Neural crest cell (in vitro differentiated cells): ENCODE measurements at regions not wholly inside any gene's neighbourhood (a gene's known extent, or its start where the extent isn't known, plus 50 kb on each side); places are given as distances from the start of the nearest gene placed in this dataset.

ENCODE experiments used
- DNase-seq: peaks from one replicate; pipeline ENCODE4 v3.0.0; 2021; ENCODE audit warnings: low read depth, mixed read lengths, low spot score
- H3K27ac Mint-ChIP-seq: one replicate; pipeline ENCODE4 v1.8.0; 2021; ENCODE audit warnings: mild to moderate bottlenecking, mixed read lengths; ENCODE audit not compliant: unreplicated experiment
- H3K27me3 Mint-ChIP-seq: 2 replicates; pipeline ENCODE4 v1.8.0; 2021; ENCODE audit warnings: low read depth, mild to moderate bottlenecking, mixed read lengths
- H3K36me3 Mint-ChIP-seq: 2 replicates; pipeline ENCODE4 v1.8.0; 2021; ENCODE audit warnings: low read depth, mild to moderate bottlenecking, mixed read lengths
- H3K4me1 Mint-ChIP-seq: 2 replicates; pipeline ENCODE4 v1.8.0; 2021; ENCODE audit warnings: mixed read lengths
- H3K4me3 Mint-ChIP-seq: one replicate; pipeline ENCODE4 v1.8.0; 2021; ENCODE audit warnings: mild to moderate bottlenecking, mixed read lengths
- H3K9me3 Mint-ChIP-seq: 2 replicates; pipeline ENCODE4 v1.8.0; 2021; ENCODE audit warnings: mixed read lengths
- CTCF ChIP-seq: fragments of 200-600 bp; sonication (generic); conservative IDR thresholded peaks from 2 replicates; pipeline ENCODE4 v1.5.0; 2021; ENCODE audit warnings: antibody characterized with exemption, mild to moderate bottlenecking

DNA sequence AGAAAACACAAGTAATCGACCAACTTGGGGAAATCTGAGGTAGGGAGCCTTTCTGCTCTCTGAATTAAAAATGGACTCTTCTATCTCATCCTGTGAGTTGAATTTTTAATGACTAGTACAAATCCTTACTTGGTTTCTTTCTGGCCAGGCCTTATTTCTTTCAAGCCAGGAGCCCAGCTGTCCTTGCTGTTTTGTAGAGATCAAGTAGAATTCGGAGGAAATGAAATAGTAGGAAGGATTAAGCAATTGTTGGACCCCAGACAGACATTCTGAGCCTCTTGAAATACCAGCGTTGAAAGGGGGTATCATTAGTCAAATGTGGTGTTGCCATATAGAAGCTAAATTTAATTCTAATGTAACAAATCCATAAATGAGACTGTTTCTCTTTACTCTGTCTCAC, 53.7 kb upstream of the SMIM15 start:
- no peak overlapping the region for H3K27ac Mint-ChIP-seq
- no peak overlapping the region for H3K4me3 Mint-ChIP-seq
- TF ChIP-seq CTCF = no peak
- H3K9me3 Mint-ChIP-seq = no peaks in the 10 kb centered on the region
- no peaks in the 10 kb centered on the region for H3K27me3 Mint-ChIP-seq
- H3K4me1 Mint-ChIP-seq = peaks cover 5% of the 10 kb centered on the region
- no peak for DNase-seq
- H3K36me3 Mint-ChIP-seq = no peaks in the 10 kb centered on the region

- H3K27me3 Mint-ChIP-seq = no peaks in the 10 kb centered on the region
- H3K9me3 Mint-ChIP-seq = peaks cover 3% of the 10 kb centered on the region
- H3K4me1 Mint-ChIP-seq = peaks cover 5% of the 10 kb centered on the region
- H3K4me3 Mint-ChIP-seq = no peak overlapping the region
- no peak for TF ChIP-seq CTCF
- no peaks in the 10 kb centered on the region for H3K36me3 Mint-ChIP-seq
- H3K27ac Mint-ChIP-seq = no peak overlapping the region
- DNase-seq = no peak
Measured at GRCh38 chr5:61216741-61217140, 54.5 kb upstream of the SMIM15 start.

DNA sequence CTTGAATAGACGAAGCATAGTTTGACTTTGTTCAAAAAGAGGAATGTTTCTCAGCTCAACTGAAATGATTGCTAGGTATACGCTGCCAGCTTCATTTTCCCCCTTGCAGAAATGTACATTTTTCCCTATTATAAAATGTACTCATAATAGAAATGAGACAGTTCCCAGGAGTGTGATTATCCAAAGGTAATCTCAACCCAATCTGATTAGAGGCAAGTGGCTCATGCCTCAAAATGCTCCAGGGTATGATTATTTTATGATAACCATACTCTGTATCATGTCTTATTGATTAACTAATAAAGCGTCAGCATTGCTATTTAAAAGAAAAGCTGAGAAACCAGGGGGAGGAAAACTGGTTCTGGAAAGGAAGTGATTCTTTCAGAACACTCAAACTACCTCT, 54.9 kb upstream of the SMIM15 start:
- DNase-seq = no peak
- H3K27me3 Mint-ChIP-seq = no peaks in the 10 kb centered on the region
- no peak for TF ChIP-seq CTCF
- H3K27ac Mint-ChIP-seq = no peak overlapping the region
- H3K9me3 Mint-ChIP-seq = peaks cover 4% of the 10 kb centered on the region
- no peaks in the 10 kb centered on the region for H3K36me3 Mint-ChIP-seq
- no peak overlapping the region for H3K4me3 Mint-ChIP-seq
- peaks cover 5% of the 10 kb centered on the region for H3K4me1 Mint-ChIP-seq

DNA sequence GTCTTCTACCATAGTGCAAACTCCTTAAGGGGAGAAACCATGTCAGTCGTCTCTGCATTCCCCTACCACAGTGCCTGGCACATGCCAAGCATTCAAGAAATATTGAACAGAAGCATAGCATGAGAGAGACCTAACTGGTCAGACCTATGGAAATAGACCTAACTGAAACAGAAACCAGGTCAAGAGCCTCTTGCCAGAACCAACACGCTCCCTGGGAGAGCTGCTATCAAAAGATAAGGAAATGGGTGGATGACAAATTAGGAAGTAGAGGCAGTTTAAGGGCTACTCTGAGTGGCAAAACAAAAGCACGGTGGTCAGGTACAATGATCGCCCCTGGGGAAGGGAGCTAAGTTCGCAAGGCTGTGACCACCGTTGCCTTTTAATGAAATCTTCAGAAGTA, 66.0 kb upstream of the SMIM15 start:
- Mint-ChIP-seq H3K9me3 (no peaks in the 10 kb centered on the region), H3K27ac (no peak overlapping the region), H3K4me3 (no peak overlapping the region), H3K4me1 (no peaks in the 10 kb centered on the region), H3K36me3 (peaks cover 4% of the 10 kb centered on the region), H3K27me3 (no peaks in the 10 kb centered on the region)
- no peak for TF ChIP-seq CTCF
- DNase-seq = no peak

GRCh38 chr5:61228691-61229280, 66.5 kb upstream of the SMIM15 start:
- H3K36me3 Mint-ChIP-seq = peaks cover 4% of the 10 kb centered on the region
- H3K4me3 Mint-ChIP-seq = no peak overlapping the region
- no peak for DNase-seq
- no peaks in the 10 kb centered on the region for H3K9me3 Mint-ChIP-seq
- TF ChIP-seq CTCF = no peak
- H3K27ac Mint-ChIP-seq = no peak overlapping the region
- no peaks in the 10 kb centered on the region for H3K4me1 Mint-ChIP-seq
- no peaks in the 10 kb centered on the region for H3K27me3 Mint-ChIP-seq

DNA sequence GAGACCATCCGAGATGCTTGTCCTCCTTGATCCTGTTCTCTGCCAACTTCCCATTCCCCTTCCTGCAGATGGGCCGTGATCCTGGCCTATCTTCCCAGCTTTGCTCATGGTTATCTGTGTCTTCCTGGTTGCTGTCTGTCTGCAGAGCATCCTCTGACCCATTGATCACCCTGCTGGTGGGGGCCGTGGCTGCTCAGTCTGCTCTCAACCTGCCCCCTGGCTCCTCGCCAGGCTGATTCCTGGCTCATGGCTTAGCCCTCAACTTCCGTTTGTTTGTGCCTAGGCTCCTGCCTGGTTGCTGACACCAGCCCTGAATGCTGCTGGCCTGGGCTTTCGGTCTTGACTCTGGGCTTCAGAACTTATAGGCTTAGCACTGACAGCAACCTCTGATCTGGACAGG, 67.1 kb upstream of the SMIM15 start:
- no peak for DNase-seq
- no peak for TF ChIP-seq CTCF
- Mint-ChIP-seq H3K4me3 (no peak overlapping the region), H3K27me3 (no peaks in the 10 kb centered on the region), H3K27ac (no peak overlapping the region), H3K4me1 (no peaks in the 10 kb centered on the region), H3K9me3 (no peaks in the 10 kb centered on the region), H3K36me3 (peaks cover 4% of the 10 kb centered on the region)
